Retinal pigment epithelial cell (primary cell): ENCODE measurements at regions not wholly inside any gene's neighbourhood (a gene's known extent, or its start where the extent isn't known, plus 50 kb on each side); places are given as distances from the start of the nearest gene placed in this dataset.

Experiments
- DNase-seq: peaks from one replicate; pipeline ENCODE4 v3.0.0-alpha.2; 2010; ENCODE audit warnings: low read depth
- H3K4me3 ChIP-seq: 2 replicates; pipeline ENCODE4 v1.5.1; 2011; ENCODE audit warnings: mild to moderate bottlenecking, low read length, control low read depth, moderate library complexity
- TF ChIP-seq, protein P1 (sequence below): conservative IDR thresholded peaks from 2 replicates; pipeline ENCODE4 v1.5.1; 2011; ENCODE audit warnings: low read depth, low read length, control low read depth, inconsistent platforms

DNA sequence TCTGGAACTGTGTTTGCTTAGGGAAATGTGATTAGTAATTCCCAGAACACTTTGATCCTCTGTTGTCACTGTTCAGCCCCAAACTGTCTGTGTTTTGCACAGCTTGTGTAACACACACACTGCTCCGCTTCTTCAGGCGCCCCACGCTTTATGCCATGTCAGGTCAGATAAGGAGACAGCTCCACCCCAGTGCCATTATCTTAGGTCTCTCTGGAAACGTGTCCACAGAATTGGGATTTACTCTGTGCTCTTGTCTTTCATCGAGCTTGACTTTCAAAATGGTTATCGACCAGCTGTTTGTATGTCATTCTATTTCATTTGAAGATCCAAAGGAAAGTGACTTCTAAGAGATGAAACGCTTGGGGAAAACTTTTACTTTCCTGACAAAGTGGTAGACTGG is 106.4 kb upstream of the SSTR4 start:
- no peak for DNase-seq
- TF ChIP-seq, protein P1, sequence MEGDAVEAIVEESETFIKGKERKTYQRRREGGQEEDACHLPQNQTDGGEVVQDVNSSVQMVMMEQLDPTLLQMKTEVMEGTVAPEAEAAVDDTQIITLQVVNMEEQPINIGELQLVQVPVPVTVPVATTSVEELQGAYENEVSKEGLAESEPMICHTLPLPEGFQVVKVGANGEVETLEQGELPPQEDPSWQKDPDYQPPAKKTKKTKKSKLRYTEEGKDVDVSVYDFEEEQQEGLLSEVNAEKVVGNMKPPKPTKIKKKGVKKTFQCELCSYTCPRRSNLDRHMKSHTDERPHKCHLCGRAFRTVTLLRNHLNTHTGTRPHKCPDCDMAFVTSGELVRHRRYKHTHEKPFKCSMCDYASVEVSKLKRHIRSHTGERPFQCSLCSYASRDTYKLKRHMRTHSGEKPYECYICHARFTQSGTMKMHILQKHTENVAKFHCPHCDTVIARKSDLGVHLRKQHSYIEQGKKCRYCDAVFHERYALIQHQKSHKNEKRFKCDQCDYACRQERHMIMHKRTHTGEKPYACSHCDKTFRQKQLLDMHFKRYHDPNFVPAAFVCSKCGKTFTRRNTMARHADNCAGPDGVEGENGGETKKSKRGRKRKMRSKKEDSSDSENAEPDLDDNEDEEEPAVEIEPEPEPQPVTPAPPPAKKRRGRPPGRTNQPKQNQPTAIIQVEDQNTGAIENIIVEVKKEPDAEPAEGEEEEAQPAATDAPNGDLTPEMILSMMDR, result no peak
- no peak overlapping the region for H3K4me3 ChIP-seq

DNA sequence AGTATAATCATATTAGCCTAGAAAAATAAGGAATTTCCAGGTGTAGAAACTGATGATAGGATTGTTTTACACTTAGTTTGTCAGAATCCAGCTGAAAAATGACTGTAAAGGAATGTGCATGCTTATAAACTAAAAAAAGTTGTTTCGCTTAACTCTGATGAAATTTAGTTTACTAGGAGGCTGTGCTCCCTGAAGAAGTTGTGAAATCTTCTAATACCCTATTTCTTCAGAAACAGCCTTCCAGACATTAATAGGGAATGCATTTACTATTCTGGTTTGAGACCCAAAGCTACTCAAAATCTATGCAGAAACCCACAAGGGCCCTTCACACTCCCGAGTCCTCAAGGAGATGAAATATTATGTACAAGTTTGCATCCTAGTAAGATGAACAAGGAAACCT is 105.5 kb upstream of the SSTR4 start:
- no peak overlapping the region for H3K4me3 ChIP-seq
- no peak for DNase-seq
- TF ChIP-seq, protein P1, result no peak

GRCh38 chr20:22931653-22932608 is 103.2 kb upstream of the SSTR4 start:
- TF ChIP-seq, protein P1, result no peak
- DNase-seq, result no peak
- H3K4me3 ChIP-seq, result no peak overlapping the region

- DNase-seq, result no peak
- H3K4me3 ChIP-seq, result no peak overlapping the region
- TF ChIP-seq, protein P1, result no peak
Measured at GRCh38 chr20:22939181-22939580, 95.9 kb upstream of the SSTR4 start.

DNA sequence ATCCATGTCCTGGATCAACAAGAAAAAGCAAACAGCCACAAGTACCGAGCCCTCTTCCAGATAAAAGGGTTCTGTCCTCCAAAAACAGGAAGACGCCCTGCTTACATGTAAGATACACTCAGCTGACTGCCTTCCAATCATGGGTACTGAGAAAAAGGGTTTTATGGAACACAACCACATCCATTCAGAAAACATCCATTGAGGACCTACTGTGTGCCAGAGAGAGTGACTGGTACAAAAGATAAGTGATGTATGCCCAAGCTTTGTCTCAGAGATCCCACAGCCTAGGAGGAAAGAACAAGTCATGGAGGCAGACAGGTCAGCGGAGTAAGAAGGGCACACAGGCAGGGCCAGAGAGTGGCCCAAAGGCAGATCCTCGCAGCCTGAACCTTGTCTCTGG is 94.8 kb upstream of the SSTR4 start:
- TF ChIP-seq, protein P1, result no peak

DNA sequence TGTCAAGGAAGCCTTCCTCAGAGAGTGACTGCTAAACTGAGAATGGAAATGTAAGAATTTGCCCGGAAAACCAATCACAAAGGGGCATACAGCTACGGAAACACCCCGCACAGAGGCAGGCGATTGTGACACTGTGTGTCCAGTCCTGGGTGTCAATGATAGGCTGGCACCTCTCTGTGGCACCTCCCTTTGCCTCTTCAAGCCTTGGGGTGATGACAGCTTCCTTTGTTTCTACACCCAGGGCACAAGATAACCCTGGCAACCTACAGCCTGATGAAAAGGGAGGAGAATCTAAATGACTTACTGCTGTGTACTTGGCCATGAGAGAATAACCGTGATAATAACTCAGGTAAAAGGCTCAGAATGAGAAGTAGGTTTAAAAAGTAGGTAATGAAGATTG is 93.6 kb upstream of the SSTR4 start:
- H3K4me3 ChIP-seq, result no peak overlapping the region
- TF ChIP-seq, protein P1, result no peak
- no peak for DNase-seq

More for the DNA sequence above, 94.8 kb upstream of the SSTR4 start:
- H3K4me3 ChIP-seq, result no peak overlapping the region
- no peak for DNase-seq

DNA sequence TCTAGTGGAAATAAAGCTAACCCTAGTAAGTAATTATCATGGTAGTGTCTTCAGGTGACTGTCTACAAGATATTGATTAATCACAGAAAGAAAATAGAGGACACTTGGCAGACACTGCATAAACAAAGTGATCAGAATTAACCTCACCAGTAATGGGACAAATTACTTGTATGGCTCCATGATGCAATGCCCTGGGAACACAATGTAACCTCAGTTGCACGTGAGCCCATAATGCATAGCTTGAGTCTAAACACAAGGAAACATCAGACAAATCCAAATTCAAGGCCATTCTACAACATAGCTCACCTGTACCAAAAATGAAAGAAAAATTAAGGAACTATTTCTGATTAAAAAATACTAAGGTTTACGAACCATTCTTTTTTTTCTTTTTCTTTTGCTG is 92.4 kb upstream of the SSTR4 start:
- no peak overlapping the region for H3K4me3 ChIP-seq
- TF ChIP-seq, protein P1, result no peak
- no peak for DNase-seq
